ENCODE measurements at regions not wholly inside any gene's neighbourhood (a gene's known extent, or its start where the extent isn't known, plus 50 kb on each side); places are given as distances from the start of the nearest gene placed in this dataset.

GRCh38 chr12:67045650-67046049, 223.5 kb upstream of the CAND1 start:
- dilution Hi-C loops (cut with MboI; ENCODE audit: extremely low pct_ligation_motif_present, low sequenced_read_pairs) (no loop called here), intact Hi-C loops (cut with micrococcal nuclease) (no loop called here)
- ChIA-PET CTCF (no interaction called here), POLR2A (no interaction called here)
- TF ChIP-seq POLR2AphosphoS5 (IDR thresholded peaks at IDR 0.05; ENCODE audit: insufficient read depth, low read depth, low read length) (no peak), POLR2A (IDR thresholded peaks at IDR 0.05; ENCODE audit: low read depth, low read length) (no peak), FOS (IDR thresholded peaks at IDR 0.05; ENCODE audit: borderline replicate concordance, insufficient read depth, low read length) (no peak), GATA2 (IDR thresholded peaks at IDR 0.05; ENCODE audit: insufficient read depth, insufficient read length, low read depth, low read length) (no peak), EZH2 (IDR thresholded peaks at IDR 0.05; ENCODE audit: borderline replicate concordance, low read depth, low read length, severe bottlenecking) (no peak), CTCF (IDR thresholded peaks at IDR 0.05; ENCODE audit: extremely low read depth in 1 of 2, insufficient read depth in 1 of 2, low read depth in 1 of 2, low read length in 2 of 2) (no peak), MYC (IDR thresholded peaks at IDR 0.05; ENCODE audit: low read depth, low read length) (no peak), JUN (IDR thresholded peaks at IDR 0.05; ENCODE audit: borderline replicate concordance, insufficient read depth, insufficient read length, low read depth) (no peak), MAX (IDR thresholded peaks at IDR 0.05; ENCODE audit: insufficient read depth, insufficient read length) (no peak)
- Histone ChIP-seq H3K9me3 (replicated peaks; ENCODE audit: control insufficient read depth, insufficient read depth, low read length) (no peaks in the 10 kb centered on the region), H3K27me3 (ENCODE audit: control insufficient read depth in 2 of 2, insufficient read depth in 2 of 2, low read length in 2 of 2) (no peaks in the 10 kb centered on the region), H3K27ac (ENCODE audit: insufficient read depth, low read depth, low read length) (no peak overlapping the region), H3K79me2 (ENCODE audit: control insufficient read depth, insufficient read depth, low read length) (no peaks in the 10 kb centered on the region), H3K4me1 (ENCODE audit: control insufficient read depth, extremely low read depth, insufficient read depth, low read length) (no peaks in the 10 kb centered on the region), H3K4me2 (ENCODE audit: insufficient read depth, low read length) (no peak overlapping the region), H3K36me3 (ENCODE audit: control insufficient read depth in 2 of 2, extremely low read depth in 1 of 2, insufficient read depth in 2 of 2, low read length in 2 of 2) (no peaks in the 10 kb centered on the region), H3K9ac (replicated peaks; ENCODE audit: extremely low read depth, insufficient read depth, low read length) (no peak overlapping the region), H3K4me3 (replicated peaks in 1 of 3; ENCODE audit: insufficient read depth in 1 of 3, low read depth in 1 of 3, low read length in 3 of 3) (no peak overlapping the region), H3K9me1 (replicated peaks; ENCODE audit: control insufficient read depth, extremely low read depth, insufficient read depth, low read length) (no peaks in the 10 kb centered on the region), H2AFZ (ENCODE audit: low read depth, low read length) (no peak overlapping the region), H4K20me1 (replicated peaks; ENCODE audit: control insufficient read depth, extremely low read depth, insufficient read depth, low read length) (no peaks in the 10 kb centered on the region)
- BruUV-seq (replicated peaks): no TSS peak
- no peak for FAIRE-seq
- no peak for DNase-seq (ENCODE audit: low read depth, low spot score)
